GM12874 (cell line): ENCODE measurements at regions not wholly inside any gene's neighbourhood (a gene's known extent, or its start where the extent isn't known, plus 50 kb on each side); places are given as distances from the start of the nearest gene placed in this dataset.

Experiments used
- CTCF ChIP-seq: IDR thresholded peaks from 2 replicates; pipeline ENCODE4 v1.5.1; 2011; ENCODE audit warnings: low read depth, mild to moderate bottlenecking, control low read depth, low read length, moderate library complexity; ENCODE audit not compliant: insufficient read depth

DNA sequence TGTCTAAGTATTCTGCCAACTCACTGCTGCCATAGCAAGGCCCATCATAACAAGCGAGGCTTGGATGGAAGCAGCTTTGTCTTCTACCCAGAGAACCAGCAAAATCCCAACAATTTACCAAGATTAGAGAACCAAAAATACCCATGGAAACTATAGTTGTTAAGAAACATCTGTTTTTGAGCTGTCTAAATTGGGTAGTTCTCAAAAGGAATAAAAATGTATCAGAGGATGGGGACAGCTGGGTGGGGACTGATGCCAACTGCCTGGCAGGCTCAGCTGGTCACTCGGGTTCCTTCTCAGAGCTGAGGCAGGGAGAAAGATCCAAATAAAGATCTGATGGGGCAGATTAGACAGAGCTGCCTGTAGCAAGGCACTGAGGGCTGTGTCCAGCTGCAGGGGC is 85.9 kb upstream of the GRK3 start:
- no peak for TF ChIP-seq CTCF

- TF ChIP-seq CTCF: no peak
Measured at GRCh38 chr22:25482091-25482760, 82.2 kb upstream of the GRK3 start.

DNA sequence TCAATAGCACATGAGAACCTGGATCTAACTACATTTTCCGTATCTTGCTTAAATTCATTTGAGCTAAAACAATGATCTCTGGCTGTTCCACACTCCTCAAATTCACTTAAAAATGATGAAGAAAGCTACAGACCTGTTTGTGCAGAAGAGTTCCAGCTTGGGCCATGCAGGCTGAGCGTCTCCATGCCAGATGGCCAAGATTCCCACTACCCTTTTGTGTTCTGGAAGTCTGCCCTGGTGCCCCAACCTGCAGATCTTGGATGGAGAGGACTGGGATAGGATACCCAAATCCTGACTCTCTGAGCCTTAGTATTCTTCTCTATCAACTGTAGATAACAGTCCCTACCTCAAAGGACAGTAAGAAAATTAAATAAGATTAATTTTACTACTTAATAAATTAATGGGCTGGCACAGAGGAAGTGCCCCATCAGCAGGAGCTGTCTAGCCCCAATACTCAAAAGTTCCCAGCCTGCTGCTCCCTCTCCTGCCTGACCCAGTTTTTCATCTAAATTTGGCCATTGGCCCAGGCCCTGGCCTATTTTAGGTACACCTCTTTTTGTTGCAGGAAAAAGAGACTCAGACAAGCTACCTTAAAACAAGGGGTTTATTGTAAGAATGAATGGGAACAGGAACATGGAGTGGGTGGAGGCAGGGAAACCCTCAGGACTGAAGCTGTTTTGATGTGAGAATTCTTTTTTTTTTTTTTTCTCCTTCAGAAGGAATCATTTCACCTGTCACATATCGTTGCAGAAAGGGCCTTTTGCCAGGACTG is 81.4 kb upstream of the GRK3 start:
- TF ChIP-seq CTCF: no peak

DNA sequence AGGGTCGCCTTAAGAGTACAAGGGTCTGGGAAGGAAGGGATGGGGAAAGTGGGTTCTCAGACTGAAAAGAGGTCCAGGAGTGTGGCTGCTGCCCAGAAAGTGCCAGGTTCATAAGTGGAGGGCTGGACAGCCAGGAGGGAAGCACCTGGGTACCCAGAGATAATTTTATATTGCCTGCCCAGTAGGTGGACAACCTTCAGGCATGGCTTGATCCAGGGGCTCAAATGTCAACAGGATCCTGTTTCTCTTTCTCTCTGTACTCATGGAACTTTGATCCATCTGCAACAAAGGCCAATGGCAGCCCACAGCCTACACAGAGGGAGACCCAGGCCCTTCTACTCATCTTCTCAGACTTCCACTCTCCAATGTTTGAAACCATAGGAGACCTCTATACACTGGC is 80.5 kb upstream of the GRK3 start:
- TF ChIP-seq CTCF: no peak

DNA sequence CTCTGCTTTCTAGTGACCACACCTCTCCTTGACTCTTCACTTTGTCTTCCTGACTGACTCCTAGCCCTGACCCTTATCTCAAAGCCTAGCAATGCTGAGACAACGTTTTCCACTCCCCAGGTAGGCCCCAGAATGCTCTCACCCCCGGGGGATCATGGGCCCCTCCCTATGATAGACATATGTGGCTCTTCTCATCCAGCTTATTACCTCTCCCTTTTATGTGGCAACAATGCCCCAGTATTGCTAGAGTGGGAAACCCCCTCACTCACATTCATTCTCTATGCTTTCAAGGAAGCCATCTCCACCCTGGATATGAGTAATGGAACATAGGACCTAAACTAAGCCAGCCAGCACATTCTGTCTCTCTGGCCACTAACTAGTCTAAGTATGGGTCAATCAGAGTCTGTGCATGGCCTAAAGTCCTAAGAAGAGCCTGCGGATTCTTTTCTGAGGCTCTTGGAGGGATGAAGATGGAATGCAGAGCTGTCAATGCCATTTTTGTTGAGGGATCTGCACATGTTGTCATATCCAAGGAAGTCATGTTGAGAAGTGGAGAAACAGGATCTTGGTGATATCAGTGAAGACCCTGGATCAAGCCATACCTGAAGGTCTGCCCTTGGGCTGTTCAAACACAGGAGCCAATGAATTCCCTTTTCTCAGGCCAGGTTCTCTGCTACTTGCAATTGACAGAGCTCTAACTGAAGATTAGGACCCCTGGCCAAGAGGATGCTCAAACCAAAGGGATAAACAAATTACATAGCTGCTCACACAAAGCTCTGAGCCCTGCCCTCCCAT is 79.8 kb upstream of the GRK3 start:
- TF ChIP-seq CTCF: no peak

GRCh38 chr22:25485626-25486545 is 78.6 kb upstream of the GRK3 start:
- no peak for TF ChIP-seq CTCF
